ENCODE measurements at regions not wholly inside any gene's neighbourhood (a gene's known extent, or its start where the extent isn't known, plus 50 kb on each side); places are given as distances from the start of the nearest gene placed in this dataset.

DNA sequence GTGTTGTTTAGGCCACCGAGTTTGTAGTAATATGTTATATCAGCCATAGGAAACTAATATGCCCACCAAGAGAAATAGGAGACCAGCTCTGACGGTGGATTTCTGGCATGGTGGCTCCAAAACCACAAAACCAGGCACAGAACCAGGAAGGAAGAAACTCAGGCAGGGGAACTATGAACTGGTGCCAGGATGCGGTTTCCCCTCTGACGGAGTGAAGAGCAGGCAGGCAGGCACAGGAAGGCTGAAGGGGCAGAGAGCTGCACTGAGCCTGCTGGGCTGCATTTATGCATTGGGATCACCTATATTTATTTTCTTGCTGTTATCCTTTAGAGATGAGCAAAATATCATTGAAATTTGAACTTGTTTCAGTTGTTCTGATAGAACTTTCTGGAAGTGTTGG lies 479.4 kb downstream of the VRK1 start:
- no peak for TF ChIP-seq EZH2phosphoT487 (IDR thresholded peaks at IDR 0.05; ENCODE audit: insufficient read depth, low read depth)
- TF ChIP-seq EZH2 (IDR thresholded peaks at IDR 0.05; ENCODE audit: insufficient read depth, poor library complexity, severe bottlenecking) = no peak

Measured in GM23248 (cell line).